H1 (cell line): ENCODE measurements at regions not wholly inside any gene's neighbourhood (a gene's known extent, or its start where the extent isn't known, plus 50 kb on each side); places are given as distances from the start of the nearest gene placed in this dataset.

ENCODE experiments used
- CREB1 ChIP-seq: IDR thresholded peaks from 2 replicates; pipeline ENCODE4 v1.6.1; 2012; ENCODE audit warnings: inconsistent platforms
- NRF1 ChIP-seq: IDR thresholded peaks from 2 replicates; pipeline ENCODE4 v1.6.1; 2011; ENCODE audit warnings: mild to moderate bottlenecking, low read depth, low read length, improper control_type of control experiment
- POU5F1 ChIP-seq: IDR thresholded peaks from 2 replicates; pipeline ENCODE4 v1.6.1; 2011; ENCODE audit warnings: low read depth, mild to moderate bottlenecking, low read length, moderate library complexity
- SUZ12 ChIP-seq: fragments of 200-600 bp; sonication (generic); IDR thresholded peaks from 2 replicates; pipeline ENCODE4 v1.6.1; 2012; ENCODE audit warnings: mild to moderate bottlenecking, inconsistent platforms, low read length, moderate library complexity, mixed read lengths
- TAF1 ChIP-seq: IDR thresholded peaks from 2 replicates; pipeline ENCODE4 v1.6.1; 2011; ENCODE audit warnings: mild to moderate bottlenecking, low read depth, low read length

DNA sequence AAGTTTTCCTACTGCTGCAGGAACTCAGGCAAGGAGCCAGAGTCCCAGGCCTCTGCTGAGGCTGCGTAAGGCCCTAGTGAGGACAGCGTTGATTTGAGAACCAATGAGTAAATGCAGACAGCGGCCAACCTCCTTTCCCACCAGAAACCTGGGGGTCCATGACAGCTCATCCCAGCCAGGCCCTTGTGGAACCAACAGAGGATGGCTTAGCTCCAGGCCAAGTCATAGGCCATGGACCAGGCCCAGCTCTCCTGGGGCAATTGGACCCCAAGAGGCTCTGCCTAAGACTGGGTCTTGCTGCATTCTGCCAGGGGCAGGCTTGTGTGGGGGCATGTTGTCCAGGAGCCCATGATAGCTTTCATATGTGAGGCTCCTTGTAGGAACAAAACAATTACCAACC is 65.4 kb upstream of the PPP1R3C start (continued):
- no peak for TF ChIP-seq SUZ12
- no peak for TF ChIP-seq CREB1
- TF ChIP-seq NRF1 = no peak
- TF ChIP-seq POU5F1 = no peak
- TF ChIP-seq TAF1 = no peak
